Astrocyte (in vitro differentiated cells and primary cell): ENCODE measurements at regions not wholly inside any gene's neighbourhood (a gene's known extent, or its start where the extent isn't known, plus 50 kb on each side); places are given as distances from the start of the nearest gene placed in this dataset.

ENCODE experiments used
- DNase-seq: peaks from one replicate; pipeline ENCODE4 v3.0.0-alpha.2; 2010; ENCODE audit warnings: low read depth
- FAIRE-seq: peaks from 2 replicates; lab custom pipeline; 2011; peaks lifted over from hg19 to GRCh38; lab: Jason Lieb, UNC
- H2AFZ ChIP-seq: 2 replicates; pipeline ENCODE4 v1.6.0; 2012; ENCODE audit warnings: low read depth, low read length, inconsistent platforms
- H3K27ac ChIP-seq: 2 replicates; pipeline ENCODE4 v1.5.1; 2011; ENCODE audit warnings: low read depth, low read length, inconsistent platforms
- H3K27me3 ChIP-seq: 2 replicates; pipeline ENCODE4 v1.6.0; 2011; ENCODE audit warnings: low read length, inconsistent platforms; ENCODE audit not compliant: insufficient read depth
- H3K36me3 ChIP-seq: 2 replicates; pipeline ENCODE4 v1.5.1; 2011; ENCODE audit warnings: low read length, inconsistent platforms; ENCODE audit not compliant: insufficient read depth
- H3K4me1 ChIP-seq: 2 replicates; pipeline ENCODE4 v1.5.1; 2011; ENCODE audit warnings: low read length, inconsistent platforms; ENCODE audit not compliant: insufficient read depth
- H3K4me2 ChIP-seq: 2 replicates; pipeline ENCODE4 v1.6.0; 2012; ENCODE audit warnings: low read length, inconsistent platforms
- H3K4me3 ChIP-seq: 2 replicates; pipeline ENCODE4 v1.5.1; 2011; ENCODE audit warnings: low read depth, mild to moderate bottlenecking, low read length, inconsistent platforms; ENCODE audit not compliant: insufficient read depth
- H3K79me2 ChIP-seq: 2 replicates; pipeline ENCODE4 v1.6.0; 2012; ENCODE audit warnings: mild to moderate bottlenecking, low read length, inconsistent platforms; ENCODE audit not compliant: insufficient read depth
- H3K9ac ChIP-seq: 2 replicates; pipeline ENCODE4 v1.6.0; 2012; ENCODE audit warnings: mild to moderate bottlenecking, low read length, inconsistent platforms
- H3K9me3 ChIP-seq: 2 replicates; pipeline ENCODE4 v1.5.1; 2012; ENCODE audit warnings: low read depth, mild to moderate bottlenecking, low read length, inconsistent platforms; ENCODE audit not compliant: insufficient read depth
- H4K20me1 ChIP-seq: 2 replicates; pipeline ENCODE4 v1.6.0; 2012; ENCODE audit warnings: low read length, inconsistent platforms; ENCODE audit not compliant: insufficient read depth
- H3K27ac Mint-ChIP-seq: one replicate; pipeline ENCODE4 v1.8.0; 2021; ENCODE audit warnings: mild to moderate bottlenecking, mixed read lengths; ENCODE audit not compliant: unreplicated experiment
- H3K27me3 Mint-ChIP-seq: one replicate; pipeline ENCODE4 v1.8.0; 2021; ENCODE audit warnings: low read depth, mixed read lengths; ENCODE audit not compliant: unreplicated experiment
- H3K36me3 Mint-ChIP-seq: one replicate; pipeline ENCODE4 v1.8.0; 2021; ENCODE audit warnings: low read depth, mixed read lengths; ENCODE audit not compliant: unreplicated experiment
- H3K4me1 Mint-ChIP-seq: one replicate; pipeline ENCODE4 v1.8.0; 2021; ENCODE audit warnings: low read depth, mixed read lengths; ENCODE audit not compliant: unreplicated experiment
- H3K4me3 Mint-ChIP-seq: one replicate; pipeline ENCODE4 v1.8.0; 2021; ENCODE audit warnings: mild to moderate bottlenecking, moderate library complexity, mixed read lengths; ENCODE audit not compliant: unreplicated experiment
- H3K9me3 Mint-ChIP-seq: one replicate; pipeline ENCODE4 v1.8.0; 2021; ENCODE audit warnings: mild to moderate bottlenecking, mixed read lengths; ENCODE audit not compliant: unreplicated experiment
- CTCF ChIP-seq: IDR thresholded peaks from 2 replicates; pipeline ENCODE4 v1.5.1; 2011; ENCODE audit warnings: low read depth, mild to moderate bottlenecking, inconsistent platforms, low read length, moderate library complexity; ENCODE audit not compliant: insufficient read depth
- EZH2 ChIP-seq: IDR thresholded peaks from 2 replicates; pipeline ENCODE4 v1.6.1; 2012; ENCODE audit warnings: mild to moderate bottlenecking, low read length, inconsistent platforms; ENCODE audit not compliant: insufficient read depth

GRCh38 chr17:12584727-12585126, 81.0 kb upstream of the MYOCD start:
- TF ChIP-seq CTCF (no peak), EZH2 (no peak)
- no peaks in the 10 kb centered on the region for H3K79me2 ChIP-seq
- H3K4me2 ChIP-seq: no peak overlapping the region
- FAIRE-seq (no peak), DNase-seq (no peak)
- H3K27ac Mint-ChIP-seq: no peak overlapping the region
- H3K27me3 Mint-ChIP-seq: no peaks in the 10 kb centered on the region
- H3K9me3 ChIP-seq: no peaks in the 10 kb centered on the region
- H4K20me1 ChIP-seq: no peaks in the 10 kb centered on the region
- H3K4me1 Mint-ChIP-seq: peaks cover 21% of the 10 kb centered on the region
- H3K9ac ChIP-seq: no peak overlapping the region
- no peaks in the 10 kb centered on the region for H3K27me3 ChIP-seq
- H3K27ac ChIP-seq: no peak overlapping the region
- no peaks in the 10 kb centered on the region for H3K36me3 Mint-ChIP-seq
- no peak overlapping the region for H3K4me3 Mint-ChIP-seq
- no peaks in the 10 kb centered on the region for H3K36me3 ChIP-seq
- H3K4me3 ChIP-seq: no peak overlapping the region
- no peaks in the 10 kb centered on the region for H3K4me1 ChIP-seq
- H2AFZ ChIP-seq: no peak overlapping the region
- H3K9me3 Mint-ChIP-seq: peaks cover 2% of the 10 kb centered on the region

- no peaks in the 10 kb centered on the region for H4K20me1 ChIP-seq
- H3K79me2 ChIP-seq: no peaks in the 10 kb centered on the region
- DNase-seq (no peak), FAIRE-seq (no peak)
- H3K4me1 ChIP-seq: peaks cover 7% of the 10 kb centered on the region
- no peaks in the 10 kb centered on the region for H3K27me3 ChIP-seq
- no peak overlapping the region for H2AFZ ChIP-seq
- H3K36me3 ChIP-seq: no peaks in the 10 kb centered on the region
- Mint-ChIP-seq H3K9me3 (no peaks in the 10 kb centered on the region), H3K4me3 (no peak overlapping the region), H3K4me1 (peaks cover 11% of the 10 kb centered on the region), H3K36me3 (no peaks in the 10 kb centered on the region), H3K27ac (no peak overlapping the region), H3K27me3 (no peaks in the 10 kb centered on the region)
- no peak overlapping the region for H3K9ac ChIP-seq
- H3K9me3 ChIP-seq: no peaks in the 10 kb centered on the region
- H3K27ac ChIP-seq: no peak overlapping the region
- H3K4me3 ChIP-seq: no peak overlapping the region
- H3K4me2 ChIP-seq: no peak overlapping the region
- TF ChIP-seq CTCF: no peak
- no peak for TF ChIP-seq EZH2
Observed at GRCh38 chr17:12588531-12588930, 77.2 kb upstream of the MYOCD start.

DNA sequence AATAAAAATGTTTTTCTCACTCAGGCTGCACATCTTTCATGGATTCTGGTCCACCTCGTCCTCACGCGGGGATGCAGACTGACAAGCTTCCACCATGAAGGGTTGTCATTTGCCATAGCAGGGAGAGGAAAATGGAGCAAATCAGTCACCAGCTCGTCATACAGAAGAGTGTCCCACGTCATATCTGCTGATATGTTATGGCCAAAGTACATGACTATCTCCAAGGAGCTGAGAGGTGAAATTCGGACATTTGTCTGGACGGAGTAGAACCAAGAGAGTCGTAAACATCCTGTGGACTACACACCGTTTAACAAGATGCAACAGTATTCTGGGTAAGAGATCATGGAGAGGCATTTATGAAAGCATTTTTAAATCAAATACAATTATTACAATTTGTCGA, 75.3 kb upstream of the MYOCD start:
- Mint-ChIP-seq H3K4me3 (no peak overlapping the region), H3K4me1 (no peaks in the 10 kb centered on the region), H3K9me3 (no peaks in the 10 kb centered on the region), H3K27ac (no peak overlapping the region), H3K27me3 (no peaks in the 10 kb centered on the region), H3K36me3 (no peaks in the 10 kb centered on the region)
- H3K36me3 ChIP-seq: no peaks in the 10 kb centered on the region
- no peak overlapping the region for H2AFZ ChIP-seq
- no peaks in the 10 kb centered on the region for H3K9me3 ChIP-seq
- H3K4me2 ChIP-seq: no peak overlapping the region
- no peaks in the 10 kb centered on the region for H3K27me3 ChIP-seq
- H3K27ac ChIP-seq: no peak overlapping the region
- H3K4me1 ChIP-seq: peaks cover 7% of the 10 kb centered on the region
- TF ChIP-seq CTCF (no peak), EZH2 (no peak)
- H3K4me3 ChIP-seq: no peak overlapping the region
- DNase-seq: no peak
- H4K20me1 ChIP-seq: no peaks in the 10 kb centered on the region
- no peaks in the 10 kb centered on the region for H3K79me2 ChIP-seq
- no peak overlapping the region for H3K9ac ChIP-seq
- no peak for FAIRE-seq
